Left cardiac atrium (tissue), 4 donors: ENCODE measurements at regions not wholly inside any gene's neighbourhood (a gene's known extent, or its start where the extent isn't known, plus 50 kb on each side); places are given as distances from the start of the nearest gene placed in this dataset.
"Not testable (repeated sequence)": the region's sequence is repeated elsewhere in the genome, so short reads cannot be mapped to it uniquely, and the experiment has no call there.

Source experiments
- ATAC-seq, 2 donors: fragments of 200-7000 bp; cut with Tn5 transposase; one replicate each; pipeline ENCODE4 v1.9.1; 2020; ENCODE audit warnings: mild to moderate bottlenecking in 2 of 2, moderate library complexity in 2 of 2
- DNase-seq: peaks from one replicate; pipeline ENCODE4 v3.0.0-alpha.2; 2020
- intact Hi-C, 2 donors: fragments of 100-400 bp; cut with DNase I; formaldehyde crosslinking; loops; one replicate each; pipeline versions ENCODE4 v1.14.1 to v1.15.1; 2022 to 2023
- donor health status: DM: no; HTN: yes; CAD: no.
- donor health status: DM: no; HTN: yes; CAD: no; lungs with severe emphysema.
- donor health status: DM: yes; HTN: yes; CAD: no.
- donor health status: Dilated cardiomyopathy.

GRCh38 chr16:62755938-62756337 is 719.7 kb upstream of the CDH8 start:
- no peak for DNase-seq

GRCh38 chr16:62752854-62753253 is 716.6 kb upstream of the CDH8 start:
- intact Hi-C loops: no loop called here
- ATAC-seq (no peak), DNase-seq (no peak)

More at GRCh38 chr16:62755938-62756337, 719.7 kb upstream of the CDH8 start:
- intact Hi-C loops: no loop called here
- ATAC-seq: no peak

DNA sequence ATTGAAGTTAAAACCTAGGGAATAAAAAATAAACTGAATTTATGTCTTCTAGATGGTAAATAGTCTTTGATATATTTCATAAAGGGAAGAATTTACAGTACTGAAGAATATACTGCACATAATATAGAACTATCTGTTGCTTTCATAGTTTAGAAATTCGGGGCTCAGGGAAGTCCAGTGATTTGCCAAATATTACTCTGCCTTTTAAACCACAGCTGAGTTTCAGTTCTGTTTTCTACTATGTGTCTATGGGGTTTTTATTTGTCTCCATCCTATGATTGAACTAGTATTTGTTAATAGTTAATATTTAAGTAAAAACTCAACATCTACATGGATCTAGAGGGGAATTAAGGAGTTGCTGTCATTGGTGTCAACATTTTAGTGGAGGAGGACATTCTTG is 715.0 kb upstream of the CDH8 start:
- DNase-seq (no peak), ATAC-seq (no peak)
- intact Hi-C loops: no loop called here

- intact Hi-C loops: no loop called here
- no peak for DNase-seq
- no peak for ATAC-seq
Observed at GRCh38 chr16:62741692-62742091, 705.5 kb upstream of the CDH8 start.

DNA sequence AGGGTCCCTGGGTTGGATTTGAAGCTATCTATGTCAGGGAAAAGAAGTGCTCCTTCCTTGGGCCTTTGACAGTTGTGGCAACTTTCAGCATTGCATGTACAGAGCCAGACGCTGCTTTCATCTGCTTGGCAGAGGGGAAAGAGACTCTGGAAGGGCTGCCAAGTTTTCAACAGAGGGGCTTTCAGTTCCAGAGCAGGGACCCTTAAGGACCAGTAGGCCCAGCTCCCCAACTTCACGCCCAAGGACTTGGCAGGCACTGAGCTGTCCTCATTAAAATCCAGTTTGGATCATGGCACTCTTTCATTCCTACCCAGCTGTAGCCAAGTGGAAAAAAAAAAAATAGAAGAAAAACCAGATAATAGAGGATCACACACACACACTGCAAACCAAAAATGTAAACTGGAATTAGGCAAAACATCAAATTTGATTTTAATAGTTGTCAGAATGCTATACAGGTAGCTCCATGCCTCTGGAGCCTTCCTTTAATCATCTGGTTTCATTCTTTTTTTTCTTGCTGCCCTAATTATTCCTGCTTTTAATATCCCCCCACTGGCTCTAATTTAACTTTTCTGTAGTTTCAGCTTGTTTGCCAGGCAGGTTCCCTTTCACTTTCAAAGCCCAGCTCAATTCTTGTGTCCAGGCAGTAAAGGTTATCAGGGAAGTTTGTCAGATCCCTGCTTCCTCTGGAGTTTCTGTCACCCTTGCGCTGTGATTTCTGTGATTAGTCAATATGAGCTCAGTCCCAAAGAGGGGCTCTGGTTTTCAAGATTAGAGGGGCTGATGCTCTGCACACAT is 702.6 kb upstream of the CDH8 start:
- DNase-seq (no peak), ATAC-seq (no peak)
- intact Hi-C loops: no loop called here

DNA sequence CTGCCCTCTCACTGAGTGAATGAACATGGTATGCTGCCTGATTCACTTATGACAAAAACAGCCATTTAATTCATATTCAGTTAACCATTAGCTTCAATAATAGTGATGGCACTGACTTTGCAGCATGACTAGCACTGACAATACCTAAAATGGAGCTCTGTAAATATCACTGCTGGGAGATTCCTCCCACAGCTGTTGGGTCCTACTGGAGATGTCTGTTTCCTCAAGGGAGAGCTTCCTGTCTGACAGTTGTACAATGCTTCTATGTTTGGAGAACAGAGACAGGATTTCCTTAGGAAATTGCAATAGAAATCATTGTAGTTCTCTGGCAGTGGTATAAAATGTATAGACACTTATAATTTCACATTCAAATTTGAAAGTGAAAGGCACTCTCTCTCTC is 695.9 kb upstream of the CDH8 start:
- DNase-seq: no peak
- intact Hi-C loops: no loop called here
- no peak for ATAC-seq

DNA sequence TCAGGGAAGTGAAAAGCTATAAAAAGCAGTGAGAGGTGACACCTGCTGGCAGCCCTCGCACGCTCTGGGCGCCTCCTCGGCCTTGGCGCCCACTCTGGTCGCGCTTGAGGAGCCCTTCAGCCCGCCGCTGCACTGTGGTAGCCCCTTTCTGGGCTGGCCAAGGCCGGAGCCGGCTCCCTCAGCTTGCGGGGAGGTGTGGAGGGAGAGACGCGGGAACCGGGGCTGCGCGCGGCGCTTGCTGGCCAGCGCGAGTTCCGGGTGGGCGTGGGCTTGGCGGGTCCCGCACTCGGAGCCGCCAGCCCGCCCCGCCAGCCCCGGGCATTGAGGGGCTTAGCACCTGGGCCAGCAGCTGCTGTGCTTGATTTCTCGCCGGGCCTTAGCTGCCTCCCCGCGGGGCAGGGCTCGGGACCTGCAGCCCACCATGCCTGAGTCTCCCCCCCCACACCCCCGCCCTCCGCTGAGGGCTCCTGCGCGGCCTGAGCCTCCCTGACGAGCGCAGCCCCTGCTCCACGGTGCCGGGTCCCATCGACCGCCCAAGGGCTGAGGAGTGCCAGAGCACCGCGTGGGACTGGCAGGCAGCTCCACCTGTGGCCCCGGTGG is 688.5 kb upstream of the CDH8 start:
- DNase-seq, intact Hi-C loops, ATAC-seq: not testable (repeated sequence)

- intact Hi-C loops: no loop called here
- ATAC-seq (no peak), DNase-seq (no peak)
Observed at GRCh38 chr16:62720651-62721050, 684.4 kb upstream of the CDH8 start.

DNA sequence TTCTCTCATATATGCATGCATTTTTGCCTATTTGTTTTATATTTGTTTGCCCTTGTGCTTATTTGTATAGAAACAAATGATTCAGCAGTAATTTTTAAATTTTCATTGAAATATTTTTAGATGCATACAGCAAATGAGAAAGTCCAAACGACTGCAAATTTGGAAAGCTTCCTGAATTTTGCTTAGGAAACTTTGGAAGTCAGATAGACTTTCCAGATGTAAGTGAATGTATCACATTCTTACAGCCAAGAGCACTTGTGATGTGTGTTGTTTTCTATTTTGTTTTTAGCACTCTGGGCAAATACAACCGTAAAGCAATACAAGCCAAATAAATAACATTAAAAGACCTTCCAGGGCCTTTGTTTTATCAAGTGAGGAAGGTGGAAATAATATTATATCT is 680.8 kb upstream of the CDH8 start:
- no peak for DNase-seq
- intact Hi-C loops: no loop called here
- ATAC-seq: no peak

DNA sequence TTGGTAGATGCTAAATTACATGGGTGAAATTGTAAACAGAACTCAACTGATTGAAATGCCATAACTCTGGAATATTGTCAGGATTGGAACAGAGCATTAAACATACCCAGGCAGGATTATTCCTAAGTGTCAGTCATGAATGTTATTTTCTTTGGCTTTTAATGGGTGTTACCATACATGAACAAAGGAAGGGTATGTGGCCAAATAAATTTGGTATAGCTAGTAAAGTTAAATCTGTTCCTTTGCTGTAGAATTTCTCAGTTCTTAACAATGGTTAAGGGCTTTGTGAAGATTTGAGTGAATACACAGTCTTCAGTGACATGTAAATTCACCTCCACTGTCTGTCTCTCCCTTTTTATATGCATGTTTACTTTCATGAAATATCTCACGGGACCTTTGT is 679.5 kb upstream of the CDH8 start:
- DNase-seq (no peak), ATAC-seq (no peak)
- intact Hi-C loops: no loop called here

GRCh38 chr16:62712566-62712965 is 676.3 kb upstream of the CDH8 start:
- no peak for ATAC-seq
- intact Hi-C loops: no loop called here

DNA sequence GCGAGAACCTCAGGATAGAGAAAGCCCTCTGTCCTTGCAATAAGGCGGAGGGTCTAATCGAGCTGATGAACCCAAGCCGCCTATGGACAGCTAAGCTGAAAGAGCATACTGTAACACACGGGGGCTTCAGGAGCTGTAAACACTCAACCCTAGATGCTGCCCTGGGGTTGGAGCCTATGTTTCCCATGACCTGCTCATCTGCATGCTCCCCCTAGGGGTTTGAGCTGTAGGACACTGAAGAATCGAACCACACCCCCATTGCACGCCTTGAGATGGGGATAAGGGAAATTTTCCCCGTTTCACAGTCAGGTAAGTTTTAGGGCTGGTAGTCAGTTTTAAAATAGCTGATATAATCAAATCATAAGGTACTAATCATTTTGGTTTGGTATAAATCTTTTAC is 675.6 kb upstream of the CDH8 start:
- DNase-seq (no peak), ATAC-seq (no peak)
- intact Hi-C loops: no loop called here

More at GRCh38 chr16:62712566-62712965, 676.3 kb upstream of the CDH8 start:
- DNase-seq: no peak

DNA sequence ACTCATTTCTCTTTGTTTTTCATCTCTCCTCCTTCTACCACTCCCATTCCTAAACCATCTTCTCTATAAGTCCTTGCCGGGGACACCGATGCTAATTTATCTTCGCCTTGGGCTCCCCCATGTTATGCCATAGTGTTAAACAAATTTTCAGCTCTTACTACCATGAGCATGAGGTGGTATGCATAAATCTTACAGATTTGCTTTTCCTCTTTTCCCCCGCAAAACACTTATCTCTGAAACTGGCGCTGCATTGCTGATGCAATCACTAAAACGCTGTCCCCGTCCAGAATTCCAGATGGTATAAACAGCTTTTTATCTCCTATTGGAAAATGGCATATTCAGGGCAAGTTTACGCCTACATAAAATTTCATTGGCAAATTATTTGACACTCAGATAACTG is 673.6 kb upstream of the CDH8 start:
- DNase-seq (no peak), ATAC-seq (no peak)
- intact Hi-C loops: no loop called here

DNA sequence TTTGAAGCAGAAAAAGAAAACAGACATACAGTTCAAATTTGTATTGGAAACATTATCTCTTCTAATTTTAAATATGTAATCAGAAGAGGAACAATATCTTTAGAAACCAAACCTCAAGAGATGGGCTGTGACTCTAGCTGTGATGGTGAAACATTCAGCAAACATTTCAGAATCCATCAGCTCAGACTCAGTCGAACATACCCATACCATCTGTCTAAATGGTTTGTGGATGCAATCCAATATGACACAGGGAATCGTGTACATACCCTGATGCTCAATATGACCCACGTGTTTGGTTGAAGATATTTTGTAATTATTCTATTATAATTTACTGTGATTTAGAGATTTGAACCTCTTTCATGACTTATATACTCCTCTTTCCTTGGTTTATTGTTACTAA is 665.2 kb upstream of the CDH8 start:
- ATAC-seq: no peak
- no peak for DNase-seq
- intact Hi-C loops: no loop called here

GRCh38 chr16:62700426-62701294 is 664.4 kb upstream of the CDH8 start:
- no peak for ATAC-seq
- DNase-seq: no peak
- intact Hi-C loops: no loop called here

DNA sequence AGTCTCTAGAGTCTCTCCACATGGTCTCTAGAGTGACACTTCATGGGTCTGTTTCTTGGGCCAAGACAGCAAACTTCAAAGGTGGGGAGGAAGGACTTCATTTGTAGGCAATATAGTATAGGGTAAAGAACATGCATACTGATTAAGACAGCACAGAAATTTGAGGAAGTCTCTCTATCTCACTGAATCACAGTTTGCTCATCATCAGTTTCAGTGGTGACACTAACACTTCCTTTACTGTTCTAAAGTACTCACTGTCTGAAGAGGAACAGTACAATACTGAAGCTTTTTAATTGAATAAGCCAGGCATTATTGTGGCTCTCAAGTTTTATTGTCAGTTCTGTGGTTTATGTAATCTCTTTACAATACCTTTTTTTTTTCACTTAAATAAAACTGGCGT is 656.4 kb upstream of the CDH8 start:
- intact Hi-C loops: no loop called here
- ATAC-seq (no peak), DNase-seq (no peak)

DNA sequence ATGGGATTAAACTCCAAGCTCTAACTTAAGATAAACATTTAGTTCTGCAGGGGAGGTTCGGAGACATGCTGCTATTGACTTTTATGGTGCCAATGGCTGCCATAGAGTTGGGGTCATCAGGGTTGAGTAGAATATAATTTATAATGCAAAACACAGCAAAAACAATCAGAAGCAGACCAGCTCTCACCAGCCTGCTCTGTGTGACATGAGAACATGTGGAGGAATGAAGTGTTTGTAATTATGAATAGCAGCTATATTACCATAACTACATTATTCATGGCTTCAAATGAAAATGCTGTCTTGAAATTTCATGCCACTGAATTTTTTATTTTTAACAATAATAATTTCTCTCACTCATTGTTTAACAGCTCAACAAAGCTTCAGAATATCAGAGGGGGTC is 645.6 kb upstream of the CDH8 start:
- DNase-seq (no peak), ATAC-seq (no peak)
- intact Hi-C loops: no loop called here

DNA sequence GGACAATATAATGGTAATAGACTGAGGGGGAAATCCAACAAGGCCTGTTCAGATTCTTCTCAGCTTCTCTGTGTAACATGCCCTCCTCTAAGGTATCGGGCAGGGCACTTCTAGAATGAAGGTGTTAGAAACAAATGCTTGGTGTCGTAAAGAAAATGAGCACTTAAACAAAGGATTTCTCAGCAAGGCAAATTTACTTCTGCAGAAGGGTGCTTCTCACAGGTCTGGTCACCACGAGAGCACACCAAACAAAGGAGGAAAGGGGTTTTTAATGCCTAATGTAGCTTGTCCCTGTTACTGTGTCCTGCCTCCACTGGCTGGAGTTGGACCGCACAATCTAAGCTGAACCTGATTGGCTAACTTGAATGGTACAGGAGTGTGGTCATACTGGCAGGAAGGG is 642.6 kb upstream of the CDH8 start:
- intact Hi-C loops: no loop called here
- DNase-seq (no peak), ATAC-seq (no peak)

- no peak for ATAC-seq
- intact Hi-C loops: no loop called here
- no peak for DNase-seq
Observed at GRCh38 chr16:62676306-62676705, 640.1 kb upstream of the CDH8 start.

GRCh38 chr16:62665269-62665668 is 629.0 kb upstream of the CDH8 start:
- ATAC-seq (no peak), DNase-seq (no peak)
- intact Hi-C loops: no loop called here
